Upper lobe of left lung (tissue), 6 donors: ENCODE measurements at regions not wholly inside any gene's neighbourhood (a gene's known extent, or its start where the extent isn't known, plus 50 kb on each side); places are given as distances from the start of the nearest gene placed in this dataset.

Source experiments
- ATAC-seq, 2 donors: fragments of 200-7000 bp; cut with Tn5 transposase; one replicate each; pipeline ENCODE4 v1.9.1; 2022; ENCODE audit warnings: mild to moderate bottlenecking in 2 of 2, moderate library complexity in 2 of 2; ENCODE audit not compliant: low FRiP score in 2 of 2
- DNase-seq, 2 donors: peaks; one replicate each; pipeline ENCODE4 v3.0.0-alpha.2; 2019 to 2020
- H3K27ac ChIP-seq, 4 donors: fragments of 200-600 bp; sonication (generic); one replicate each; pipeline ENCODE4 v1.5.1; 2016 to 2019
- H3K27me3 ChIP-seq, 4 donors: fragments of 200-600 bp; sonication (generic); one replicate each; pipeline ENCODE4 v1.5.1; 2017 to 2019
- H3K36me3 ChIP-seq, 4 donors: fragments of 200-600 bp; sonication (generic); one replicate each; pipeline ENCODE4 v1.5.1; 2016 to 2019
- H3K4me1 ChIP-seq, 4 donors: fragments of 200-600 bp; sonication (generic); one replicate each; pipeline ENCODE4 v1.5.1; 2018 to 2019
- H3K4me3 ChIP-seq, 4 donors: fragments of 200-600 bp; sonication (generic); one replicate each; pipeline ENCODE4 v1.5.1; 2017 to 2019; ENCODE audit warnings: mild to moderate bottlenecking in 2 of 4, moderate library complexity in 1 of 4
- H3K9me3 ChIP-seq, 4 donors: fragments of 200-600 bp; sonication (generic); one replicate each; pipeline ENCODE4 v1.5.1; 2018 to 2019
- CTCF ChIP-seq, 6 experiments: fragments of 450-650 bp in 4 of 6; fragments of 200-600 bp in 2 of 6; sonication (generic) in 2 of 6; IDR thresholded peaks; one replicate each; pipeline ENCODE4 v1.5.1; 2016 to 2019; ENCODE audit warnings: antibody characterized with exemption in 6 of 6
- EP300 ChIP-seq, 4 donors: sonication (generic); formaldehyde crosslinking; IDR thresholded peaks; one replicate each; pipeline ENCODE4 v1.5.1; 2017; ENCODE audit warnings: antibody characterized with exemption in 4 of 4, control low read depth in 2 of 4
- POLR2A ChIP-seq, 4 donors: fragments of 450-650 bp; IDR thresholded peaks; one replicate each; pipeline ENCODE4 v1.5.1; 2016 to 2017; ENCODE audit warnings: antibody characterized with exemption in 4 of 4, mild to moderate bottlenecking in 2 of 4
- POLR2AphosphoS5 ChIP-seq, 2 donors: sonication (generic); formaldehyde crosslinking; IDR thresholded peaks; one replicate each; pipeline ENCODE4 v1.5.1; 2017; ENCODE audit warnings: antibody characterized with exemption in 2 of 2
- WGBS, 2 donors: methylation state at CpG; one replicate each; pipeline ENCODE4 v1.1.5; 2017 to 2018; 5-methylcytosine and 5-hydroxymethylcytosine counted together
- donor health status: DM: no; HTN: no; CAD: no; lungs with moderate emphysema.
- donor health status: DM: no; HTN: yes; CAD: no; lungs with severe emphysema.

- Histone ChIP-seq H3K27me3 (no peaks in the 10 kb centered on the region), H3K4me1 (no peaks in the 10 kb centered on the region), H3K9me3 (peaks cover 0 to 92% (median 35%) of the 10 kb centered on the region in 4 donors), H3K4me3 (no peak overlapping the region), H3K36me3 (no peaks in the 10 kb centered on the region), H3K27ac (no peak overlapping the region)
- DNase-seq (no peak), ATAC-seq (no peak)
- 70 to 75% methylated on average over 17 to 22 of the region's 22 CpGs for WGBS, 2 donors
- no peak for TF ChIP-seq CTCF (IDR thresholded peaks at IDR 0.05)
- no peak for TF ChIP-seq POLR2AphosphoS5 (IDR thresholded peaks at IDR 0.05)
- no peak for TF ChIP-seq EP300 (IDR thresholded peaks at IDR 0.05)
- TF ChIP-seq POLR2A (IDR thresholded peaks at IDR 0.05), result no peak
These were observed 321.0 kb downstream of the ALG10 start for GRCh38 chr12:34343345-34343744.

GRCh38 chr12:34343766-34344165 lies 321.5 kb downstream of the ALG10 start:
- DNase-seq (no peak), ATAC-seq (no peak)
- H3K4me3 ChIP-seq, result no peak overlapping the region
- no peak overlapping the region for H3K27ac ChIP-seq
- no peak for TF ChIP-seq CTCF (IDR thresholded peaks at IDR 0.05)
- no peak for TF ChIP-seq EP300 (IDR thresholded peaks at IDR 0.05)
- no peak for TF ChIP-seq POLR2A (IDR thresholded peaks at IDR 0.05)
- TF ChIP-seq POLR2AphosphoS5 (IDR thresholded peaks at IDR 0.05), result no peak
- 62 to 72% methylated on average over 18 to 24 of the region's 25 CpGs for WGBS, 2 donors
- H3K27me3 ChIP-seq, result no peaks in the 10 kb centered on the region
- no peaks in the 10 kb centered on the region for H3K4me1 ChIP-seq
- H3K36me3 ChIP-seq, result no peaks in the 10 kb centered on the region
- peaks cover 0 to 92% (median 36%) of the 10 kb centered on the region in 4 donors for H3K9me3 ChIP-seq

GRCh38 chr12:34344851-34345522 lies 322.7 kb downstream of the ALG10 start:
- 61 to 72% methylated on average over 20 to 37 of the region's 37 CpGs for WGBS, 2 donors
- no peak overlapping the region for H3K27ac ChIP-seq
- no peaks in the 10 kb centered on the region for H3K27me3 ChIP-seq
- TF ChIP-seq POLR2A (IDR thresholded peaks at IDR 0.05), result no peak
- TF ChIP-seq POLR2AphosphoS5 (IDR thresholded peaks at IDR 0.05), result no peak
- no peaks in the 10 kb centered on the region for H3K4me1 ChIP-seq
- DNase-seq (no peak), ATAC-seq (no peak)
- no peaks in the 10 kb centered on the region for H3K36me3 ChIP-seq
- H3K9me3 ChIP-seq, result peaks cover 0 to 95% (median 37%) of the 10 kb centered on the region in 4 donors
- H3K4me3 ChIP-seq, result no peak overlapping the region

GRCh38 chr12:34345801-34346200 lies 323.5 kb downstream of the ALG10 start:
- no peaks in the 10 kb centered on the region for H3K4me1 ChIP-seq
- no peak for TF ChIP-seq POLR2A (IDR thresholded peaks at IDR 0.05)
- DNase-seq (no peak), ATAC-seq (no peak)
- H3K9me3 ChIP-seq, result peaks cover 0 to 97% (median 39%) of the 10 kb centered on the region in 4 donors
- no peak overlapping the region for H3K4me3 ChIP-seq
- WGBS, 2 donors, result 45 to 62% methylated on average over 22 to 31 of the region's 31 CpGs
- no peaks in the 10 kb centered on the region for H3K27me3 ChIP-seq
- H3K27ac ChIP-seq, result no peak overlapping the region
- no peaks in the 10 kb centered on the region for H3K36me3 ChIP-seq

- Histone ChIP-seq H3K4me1 (no peaks in the 10 kb centered on the region), H3K36me3 (no peaks in the 10 kb centered on the region), H3K27ac (no peak overlapping the region), H3K9me3 (peaks cover 0 to 98% (median 38%) of the 10 kb centered on the region in 4 donors), H3K4me3 (no peak overlapping the region), H3K27me3 (no peaks in the 10 kb centered on the region)
- ATAC-seq (no peak), DNase-seq (no peak)
- TF ChIP-seq POLR2AphosphoS5 (IDR thresholded peaks at IDR 0.05) (no peak), POLR2A (IDR thresholded peaks at IDR 0.05) (no peak), EP300 (IDR thresholded peaks at IDR 0.05) (no peak), CTCF (IDR thresholded peaks at IDR 0.05) (no peak)
- WGBS, 2 donors, result 55 to 60% methylated on average over 37 to 39 of the region's 39 CpGs
These were observed 324.2 kb downstream of the ALG10 start for GRCh38 chr12:34346372-34347034.
